ENCODE measurements at regions not wholly inside any gene's neighbourhood (a gene's known extent, or its start where the extent isn't known, plus 50 kb on each side); places are given as distances from the start of the nearest gene placed in this dataset.

- Histone ChIP-seq H4K20me1 (ENCODE audit: control insufficient read depth, insufficient read depth, insufficient read length) (no peaks in the 10 kb centered on the region), H3K4ac (ENCODE audit: low read depth, low read length) (no peak overlapping the region), H3K79me1 (ENCODE audit: insufficient read depth, low read depth, low read length, poor library complexity, severe bottlenecking) (no peaks in the 10 kb centered on the region), H3K27me3 (ENCODE audit: insufficient read depth, low read length) (no peaks in the 10 kb centered on the region), H2AK5ac (ENCODE audit: insufficient read length, low read length) (no peak overlapping the region), H3T11ph (ENCODE audit: low read length) (no peak overlapping the region), H2BK5ac (ENCODE audit: insufficient read length, low read length) (no peak overlapping the region), H2BK12ac (ENCODE audit: insufficient read length, low read depth, low read length) (no peak overlapping the region), H3K9me3 (ENCODE audit: control insufficient read depth, low read depth, low read length) (no peaks in the 10 kb centered on the region), H4K8ac (replicated peaks; ENCODE audit: insufficient read length, low read depth, low read length) (no peak overlapping the region), H2AFZ (ENCODE audit: low read length) (no peak overlapping the region), H2BK15ac (ENCODE audit: low read depth, low read length) (no peak overlapping the region), H3K56ac (ENCODE audit: insufficient read length, low read depth, low read length) (no peak overlapping the region), H3K27ac (ENCODE audit: insufficient read length, low read depth, low read length) (no peak overlapping the region), H3K79me2 (ENCODE audit: insufficient read depth, low read length) (no peaks in the 10 kb centered on the region), H3K23ac (ENCODE audit: insufficient read length, low read depth, low read length) (no peak overlapping the region), H4K91ac (ENCODE audit: insufficient read length, low read depth, low read length) (no peak overlapping the region), H4K5ac (ENCODE audit: insufficient read length, low read depth, low read length) (no peak overlapping the region), H3K14ac (ENCODE audit: insufficient read depth, low read length) (no peak overlapping the region), H3K4me1 (ENCODE audit: insufficient read depth, low read length) (peaks cover 2% of the 10 kb centered on the region; the same call in 1 of the 2 replicates), H2BK20ac (ENCODE audit: low read depth, low read length, poor library complexity, severe bottlenecking) (no peak overlapping the region), H3K4me2 (ENCODE audit: insufficient read depth, insufficient read length, low read length) (no peak overlapping the region), H3K18ac (ENCODE audit: insufficient read length, low read depth, low read length) (no peak overlapping the region), H3K9ac (ENCODE audit: extremely low read depth, insufficient read length, low read length) (no peak overlapping the region), H3K23me2 (ENCODE audit: insufficient read length, low read depth, low read length, poor library complexity, severe bottlenecking) (no peaks in the 10 kb centered on the region), H2BK120ac (ENCODE audit: low read depth, low read length, poor library complexity, severe bottlenecking) (no peak overlapping the region)
- no peak overlapping the region for H3K4me3 Mint-ChIP-seq
- no peaks in the 10 kb centered on the region; the same call in 1 of the 2 replicates for H3K27me3 Mint-ChIP-seq (ENCODE audit: low read depth)
- WGBS (ENCODE audit: extremely low coverage, insufficient read length, low lambda C conversion rate), result no CpG with 5 or more reads among the region's 22 CpGs
- H3K4me1 Mint-ChIP-seq, result peaks cover 33 to 37% of the 10 kb centered on the region in 2 experiments
- DNase-seq, result no peak
- peaks cover 6 to 23% (median 12%) of the 10 kb centered on the region in 3 experiments for H3K36me3 Mint-ChIP-seq (ENCODE audit: insufficient read depth in 1 of 3, low read depth in 3 of 3)
- H3K27ac Mint-ChIP-seq, result no peak overlapping the region
- TF ChIP-seq CTCF (conservative IDR thresholded peaks at IDR 0.05), result no peak
- H3K9me3 Mint-ChIP-seq, result peaks cover 13 to 14% of the 10 kb centered on the region in 2 experiments
These were observed 242.8 kb downstream of the CCSER2 start for GRCh38 chr10:84571146-84571545.

All from H9 (cell line).